ENCODE measurements at regions not wholly inside any gene's neighbourhood (a gene's known extent, or its start where the extent isn't known, plus 50 kb on each side); places are given as distances from the start of the nearest gene placed in this dataset.
A peak's percentile ranks its signal among the peaks of the same experiment; 100 is the strongest.

DNA sequence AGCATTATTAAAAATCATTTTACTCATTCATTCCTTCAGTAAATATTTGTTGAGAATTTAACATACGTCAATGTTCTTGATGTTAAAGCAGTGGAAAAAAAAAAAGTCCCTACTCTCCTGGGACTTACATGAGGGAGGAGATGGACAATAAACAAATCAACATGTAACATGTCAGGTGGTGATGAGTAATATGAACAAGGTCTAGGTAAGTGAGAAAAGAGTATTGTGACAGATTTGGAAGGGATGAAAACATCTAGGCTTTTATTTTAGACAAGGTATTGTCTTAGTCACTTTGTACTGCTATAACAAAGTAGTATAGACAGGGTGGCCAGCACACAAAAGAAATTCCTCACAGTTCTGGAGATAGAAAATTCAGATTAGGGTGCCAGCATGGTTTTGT is 167.2 kb downstream of the FSCB start (continued):
- TF ChIP-seq, protein P1, sequence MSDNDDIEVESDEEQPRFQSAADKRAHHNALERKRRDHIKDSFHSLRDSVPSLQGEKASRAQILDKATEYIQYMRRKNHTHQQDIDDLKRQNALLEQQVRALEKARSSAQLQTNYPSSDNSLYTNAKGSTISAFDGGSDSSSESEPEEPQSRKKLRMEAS (IDR thresholded peaks at IDR 0.05): no peak
- TF ChIP-seq CEBPB (IDR thresholded peaks at IDR 0.05): no peak
- TF ChIP-seq, protein P2, sequence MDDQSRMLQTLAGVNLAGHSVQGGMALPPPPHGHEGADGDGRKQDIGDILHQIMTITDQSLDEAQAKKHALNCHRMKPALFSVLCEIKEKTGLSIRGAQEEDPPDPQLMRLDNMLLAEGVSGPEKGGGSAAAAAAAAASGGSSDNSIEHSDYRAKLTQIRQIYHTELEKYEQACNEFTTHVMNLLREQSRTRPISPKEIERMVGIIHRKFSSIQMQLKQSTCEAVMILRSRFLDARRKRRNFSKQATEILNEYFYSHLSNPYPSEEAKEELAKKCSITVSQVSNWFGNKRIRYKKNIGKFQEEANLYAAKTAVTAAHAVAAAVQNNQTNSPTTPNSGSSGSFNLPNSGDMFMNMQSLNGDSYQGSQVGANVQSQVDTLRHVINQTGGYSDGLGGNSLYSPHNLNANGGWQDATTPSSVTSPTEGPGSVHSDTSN (IDR thresholded peaks at IDR 0.05): no peak
- TF ChIP-seq, protein P3, sequence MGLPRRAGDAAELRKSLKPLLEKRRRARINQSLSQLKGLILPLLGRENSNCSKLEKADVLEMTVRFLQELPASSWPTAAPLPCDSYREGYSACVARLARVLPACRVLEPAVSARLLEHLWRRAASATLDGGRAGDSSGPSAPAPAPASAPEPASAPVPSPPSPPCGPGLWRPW (IDR thresholded peaks at IDR 0.05): no peak
- TF ChIP-seq MAFK (IDR thresholded peaks at IDR 0.05; ENCODE audit: partially characterized antibody): no peak
- no peak for TF ChIP-seq JUNB (IDR thresholded peaks at IDR 0.05)
- TF ChIP-seq ZFP36 (IDR thresholded peaks at IDR 0.05; ENCODE audit: borderline replicate concordance, partially characterized antibody): no peak
- TF ChIP-seq EP300 (IDR thresholded peaks at IDR 0.05): no peak
- TF ChIP-seq, protein P4, sequence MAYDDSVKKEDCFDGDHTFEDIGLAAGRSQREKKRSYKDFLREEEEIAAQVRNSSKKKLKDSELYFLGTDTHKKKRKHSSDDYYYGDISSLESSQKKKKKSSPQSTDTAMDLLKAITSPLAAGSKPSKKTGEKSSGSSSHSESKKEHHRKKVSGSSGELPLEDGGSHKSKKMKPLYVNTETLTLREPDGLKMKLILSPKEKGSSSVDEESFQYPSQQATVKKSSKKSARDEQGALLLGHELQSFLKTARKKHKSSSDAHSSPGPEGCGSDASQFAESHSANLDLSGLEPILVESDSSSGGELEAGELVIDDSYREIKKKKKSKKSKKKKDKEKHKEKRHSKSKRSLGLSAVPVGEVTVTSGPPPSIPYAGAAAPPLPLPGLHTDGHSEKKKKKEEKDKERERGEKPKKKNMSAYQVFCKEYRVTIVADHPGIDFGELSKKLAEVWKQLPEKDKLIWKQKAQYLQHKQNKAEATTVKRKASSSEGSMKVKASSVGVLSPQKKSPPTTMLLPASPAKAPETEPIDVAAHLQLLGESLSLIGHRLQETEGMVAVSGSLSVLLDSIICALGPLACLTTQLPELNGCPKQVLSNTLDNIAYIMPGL (CRISPR knock-in tag; IDR thresholded peaks at IDR 0.05; ENCODE audit: borderline replicate concordance): no peak
- TF ChIP-seq KDM5A (IDR thresholded peaks at IDR 0.05): no peak

DNA sequence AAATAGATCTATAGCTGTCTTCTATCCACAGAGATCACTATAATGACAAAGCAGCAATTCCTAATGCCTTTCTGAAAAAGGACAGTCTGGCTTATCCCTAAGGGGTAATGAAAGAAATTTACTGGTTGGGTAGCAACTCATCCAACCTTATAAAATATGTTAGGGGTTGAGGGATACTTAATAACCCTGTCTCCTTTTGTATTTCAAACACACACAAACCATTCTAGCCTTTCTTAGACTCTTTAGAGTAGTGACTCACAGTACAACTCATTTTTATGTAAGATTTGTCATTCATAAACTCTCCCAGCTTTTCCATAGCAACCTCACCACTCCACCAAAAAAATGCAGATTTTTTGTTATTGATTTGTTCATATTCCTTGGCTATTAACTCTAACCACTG is 167.9 kb downstream of the FSCB start:
- DNase-seq (ENCODE audit: low read depth in 1 of 2, low spot score in 1 of 2) (no peak), FAIRE-seq (no peak), ATAC-seq (no peak)
- ChIA-PET POLR2A (no interaction called here), CTCF (no interaction called here)
- no peak overlapping the region for H3K4me2 ChIP-seq
- no peak overlapping the region for H3K4me3 ChIP-seq
- no peak for TF ChIP-seq EHMT2 (IDR thresholded peaks at IDR 0.05; ENCODE audit: low read depth)
- TF ChIP-seq, protein P3 (IDR thresholded peaks at IDR 0.05): no peak
- TF ChIP-seq JUNB (IDR thresholded peaks at IDR 0.05): no peak
- no peak for TF ChIP-seq EP300 (IDR thresholded peaks at IDR 0.05)
- TF ChIP-seq, protein P5, sequence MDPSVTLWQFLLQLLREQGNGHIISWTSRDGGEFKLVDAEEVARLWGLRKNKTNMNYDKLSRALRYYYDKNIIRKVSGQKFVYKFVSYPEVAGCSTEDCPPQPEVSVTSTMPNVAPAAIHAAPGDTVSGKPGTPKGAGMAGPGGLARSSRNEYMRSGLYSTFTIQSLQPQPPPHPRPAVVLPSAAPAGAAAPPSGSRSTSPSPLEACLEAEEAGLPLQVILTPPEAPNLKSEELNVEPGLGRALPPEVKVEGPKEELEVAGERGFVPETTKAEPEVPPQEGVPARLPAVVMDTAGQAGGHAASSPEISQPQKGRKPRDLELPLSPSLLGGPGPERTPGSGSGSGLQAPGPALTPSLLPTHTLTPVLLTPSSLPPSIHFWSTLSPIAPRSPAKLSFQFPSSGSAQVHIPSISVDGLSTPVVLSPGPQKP (IDR thresholded peaks at IDR 0.05; ENCODE audit: low read depth, low read length): no peak
- TF ChIP-seq BHLHE40 (IDR thresholded peaks at IDR 0.05; ENCODE audit: low read depth, low read length): no peak
- H3K9me3 ChIP-seq: no peaks in the 10 kb centered on the region
- no peak overlapping the region for H3K27ac ChIP-seq
- H3K4me1 ChIP-seq: no peaks in the 10 kb centered on the region

DNA sequence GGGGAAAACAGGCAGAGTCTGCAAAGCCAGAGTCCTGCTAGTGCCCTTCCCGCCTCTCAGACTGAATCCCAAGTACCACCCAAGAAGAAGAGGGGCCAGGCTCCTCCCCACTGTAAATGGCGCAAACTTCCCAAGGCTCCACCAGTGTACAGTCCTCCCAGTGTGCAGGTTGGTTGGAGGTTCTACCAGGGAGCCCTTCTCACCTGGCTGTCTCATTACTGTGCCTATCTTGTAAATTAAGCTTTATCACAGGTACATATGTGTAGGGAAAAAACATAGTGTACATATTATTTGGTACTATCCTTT is 189.7 kb downstream of the FSCB start:
- CTCF ChIA-PET: no interaction called here
- no peak for TF ChIP-seq FOXS1 (CRISPR knock-in tag; IDR thresholded peaks at IDR 0.05)
- no peak for TF ChIP-seq POLR2AphosphoS2 (conservative IDR thresholded peaks at IDR 0.05; ENCODE audit: low read length)
- no peak for TF ChIP-seq KDM5A (IDR thresholded peaks at IDR 0.05)
- TF ChIP-seq HDAC2 (IDR thresholded peaks at IDR 0.05): no peak
- TF ChIP-seq RFX5 (IDR thresholded peaks at IDR 0.05): no peak
- no peak for TF ChIP-seq SMC3 (IDR thresholded peaks at IDR 0.05)
- TF ChIP-seq, protein P5 (IDR thresholded peaks at IDR 0.05; ENCODE audit: low read depth, low read length): no peak
- TF ChIP-seq, protein P4 (CRISPR knock-in tag; IDR thresholded peaks at IDR 0.05; ENCODE audit: borderline replicate concordance): no peak
- no peak for TF ChIP-seq FOSL2 (IDR thresholded peaks at IDR 0.05)
- TF ChIP-seq FOSL2 (CRISPR knock-in tag; IDR thresholded peaks at IDR 0.05): no peak
- no peak for TF ChIP-seq NPAS2 (CRISPR knock-in tag; IDR thresholded peaks at IDR 0.05; ENCODE audit: borderline replicate concordance)
- TF ChIP-seq, protein P6, sequence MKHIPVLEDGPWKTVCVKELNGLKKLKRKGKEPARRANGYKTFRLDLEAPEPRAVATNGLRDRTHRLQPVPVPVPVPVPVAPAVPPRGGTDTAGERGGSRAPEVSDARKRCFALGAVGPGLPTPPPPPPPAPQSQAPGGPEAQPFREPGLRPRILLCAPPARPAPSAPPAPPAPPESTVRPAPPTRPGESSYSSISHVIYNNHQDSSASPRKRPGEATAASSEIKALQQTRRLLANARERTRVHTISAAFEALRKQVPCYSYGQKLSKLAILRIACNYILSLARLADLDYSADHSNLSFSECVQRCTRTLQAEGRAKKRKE (CRISPR knock-in tag; IDR thresholded peaks at IDR 0.05; ENCODE audit: low read depth): no peak
- no peak for TF ChIP-seq MYC (IDR thresholded peaks at IDR 0.05; ENCODE audit: borderline replicate concordance, low read length)
- TF ChIP-seq POLR2A (IDR thresholded peaks at IDR 0.05; ENCODE audit: low read length): no peak
- TF ChIP-seq, protein P7, sequence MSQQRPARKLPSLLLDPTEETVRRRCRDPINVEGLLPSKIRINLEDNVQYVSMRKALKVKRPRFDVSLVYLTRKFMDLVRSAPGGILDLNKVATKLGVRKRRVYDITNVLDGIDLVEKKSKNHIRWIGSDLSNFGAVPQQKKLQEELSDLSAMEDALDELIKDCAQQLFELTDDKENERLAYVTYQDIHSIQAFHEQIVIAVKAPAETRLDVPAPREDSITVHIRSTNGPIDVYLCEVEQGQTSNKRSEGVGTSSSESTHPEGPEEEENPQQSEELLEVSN (IDR thresholded peaks at IDR 0.05; ENCODE audit: borderline replicate concordance, low read depth): no peak
- TF ChIP-seq HEYL (CRISPR knock-in tag; IDR thresholded peaks at IDR 0.05): no peak
- TF ChIP-seq RCOR1 (IDR thresholded peaks at IDR 0.05; ENCODE audit: low read depth, low read length): no peak
- TF ChIP-seq GATA3 (IDR thresholded peaks at IDR 0.05; ENCODE audit: borderline replicate concordance): no peak
- no peak for TF ChIP-seq EP300 (IDR thresholded peaks at IDR 0.05)

More for the DNA sequence above, 189.7 kb downstream of the FSCB start:
- POLR2A ChIA-PET: no interaction called here
- Histone ChIP-seq H3K27ac (peak overlapping the region; percentile 29 to 75; a peak in 4 of 6 replicates), H3K4me1 (peaks cover 12% of the 10 kb centered on the region; the same call in 2 of the 3 replicates), H3K4me3 (no peak overlapping the region), H3K9me3 (peaks cover 4% of the 10 kb centered on the region; the same call in 1 of the 3 replicates), H3K4me2 (peak overlapping the region; percentile 58)
- WGBS (ENCODE audit: missing lambda C conversion rate): 79% methylated on average over 2 of the region's 2 CpGs
- FAIRE-seq (no peak), DNase-seq (ENCODE audit: low read depth in 1 of 2, low spot score in 1 of 2) (no peak), ATAC-seq (peak; percentile 57 to 65; a peak in 5 of 6 replicates)
